Stimulated activated naive B cell treated with anti-CD40 and anti-IgM and Interleukin-4, amounts not matched to agents 10 μg/mL and 1 μg/mL and 100 μg/mL, for 72 hours (primary cell): ENCODE measurements at regions not wholly inside any gene's neighbourhood (a gene's known extent, or its start where the extent isn't known, plus 50 kb on each side); places are given as distances from the start of the nearest gene placed in this dataset.

Source experiments
- ATAC-seq, 2 donors: fragments of 150-1000 bp; cut with Tn5 transposase; replicated peaks; 2 replicates each; pipeline ENCODE4 v1.10.0; 2021; ENCODE audit warnings: moderate library complexity in 1 of 2
- DNase-seq: peaks from one replicate; pipeline ENCODE4 v3.0.0; 2021
- H3K27ac Mint-ChIP-seq: one replicate; pipeline ENCODE4 v1.8.0; 2022; ENCODE audit warnings: mild to moderate bottlenecking, mixed read lengths
- H3K27me3 Mint-ChIP-seq, 2 donors: one replicate each; pipeline ENCODE4 v1.8.0; 2022; ENCODE audit warnings: mixed read lengths in 2 of 2
- H3K36me3 Mint-ChIP-seq, 2 donors: one replicate each; pipeline ENCODE4 v1.8.0; 2022; ENCODE audit warnings: mixed read lengths in 2 of 2, mild to moderate bottlenecking in 1 of 2
- H3K4me1 Mint-ChIP-seq, 2 donors: one replicate each; pipeline ENCODE4 v1.8.0; 2022; ENCODE audit warnings: mixed read lengths in 2 of 2, mild to moderate bottlenecking in 1 of 2
- H3K4me3 Mint-ChIP-seq, 2 donors: one replicate each; pipeline ENCODE4 v1.8.0; 2022; ENCODE audit warnings: mild to moderate bottlenecking in 2 of 2, mixed read lengths in 2 of 2, moderate library complexity in 1 of 2
- H3K9me3 Mint-ChIP-seq, 2 donors: one replicate each; pipeline ENCODE4 v1.8.0; 2022; ENCODE audit warnings: mixed read lengths in 2 of 2, mild to moderate bottlenecking in 1 of 2

DNA sequence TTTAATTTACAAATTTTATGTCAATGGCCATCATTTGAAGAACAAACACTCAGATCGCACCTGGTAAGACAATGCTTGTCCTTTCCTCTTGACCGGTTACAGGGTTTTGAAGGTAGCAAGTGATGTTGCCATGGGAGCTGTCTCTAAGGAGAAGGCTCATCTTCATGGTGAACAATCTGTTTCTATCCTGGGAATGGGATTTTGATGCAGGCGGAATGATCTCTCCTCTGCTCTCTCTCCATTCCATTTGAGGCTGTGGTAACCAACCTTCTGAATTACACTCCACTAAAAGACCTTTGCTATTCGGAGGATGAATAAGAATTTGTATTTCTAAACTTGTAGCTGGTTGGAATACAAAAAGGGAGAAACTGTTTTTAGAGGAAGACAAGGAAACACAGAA is 57.9 kb upstream of the SLC5A9 start:
- no peak overlapping the region for H3K4me3 Mint-ChIP-seq
- peaks cover 9 to 17% of the 10 kb centered on the region in 2 donors for H3K27me3 Mint-ChIP-seq
- ATAC-seq: no peak
- no peak overlapping the region for H3K27ac Mint-ChIP-seq
- no peak for DNase-seq
- H3K36me3 Mint-ChIP-seq: no peaks in the 10 kb centered on the region
- no peaks in the 10 kb centered on the region for H3K4me1 Mint-ChIP-seq
- H3K9me3 Mint-ChIP-seq: peaks cover 3 to 5% of the 10 kb centered on the region in 2 donors

DNA sequence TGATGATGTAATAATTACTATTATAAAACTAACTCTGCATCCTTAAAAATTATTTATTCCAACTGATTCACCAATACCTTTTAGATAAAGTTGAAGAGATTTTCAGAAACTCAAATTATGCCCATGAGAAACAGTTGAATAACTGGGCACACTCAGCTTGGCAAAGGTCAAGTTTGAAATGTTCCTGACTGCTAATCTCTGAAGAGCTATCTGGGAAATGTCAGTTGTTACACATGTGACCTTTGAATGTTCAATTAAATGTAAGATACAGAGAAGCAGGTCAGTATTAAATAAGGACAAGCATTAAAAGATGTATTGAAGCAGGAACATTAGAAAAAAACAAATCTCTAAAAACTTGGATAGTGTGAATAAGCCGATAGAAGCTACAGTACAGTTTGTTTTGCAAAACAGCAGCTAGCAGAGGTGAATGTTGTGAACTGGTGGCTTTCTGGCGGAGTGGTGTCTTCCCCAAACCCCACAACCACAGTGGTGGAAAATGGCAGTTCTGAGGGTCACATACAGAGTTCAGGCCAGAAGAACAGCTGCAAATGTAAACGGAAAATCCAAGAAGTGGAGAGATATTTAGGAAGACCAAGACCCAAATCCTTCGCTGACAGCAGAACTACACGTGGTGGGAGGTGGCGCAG is 61.9 kb upstream of the SLC5A9 start:
- Mint-ChIP-seq H3K36me3 (no peaks in the 10 kb centered on the region), H3K27me3 (peaks cover 9 to 17% of the 10 kb centered on the region in 2 donors), H3K4me1 (no peaks in the 10 kb centered on the region), H3K9me3 (no peaks in the 10 kb centered on the region), H3K4me3 (no peak overlapping the region), H3K27ac (no peak overlapping the region)
- DNase-seq (no peak), ATAC-seq (no peak)

DNA sequence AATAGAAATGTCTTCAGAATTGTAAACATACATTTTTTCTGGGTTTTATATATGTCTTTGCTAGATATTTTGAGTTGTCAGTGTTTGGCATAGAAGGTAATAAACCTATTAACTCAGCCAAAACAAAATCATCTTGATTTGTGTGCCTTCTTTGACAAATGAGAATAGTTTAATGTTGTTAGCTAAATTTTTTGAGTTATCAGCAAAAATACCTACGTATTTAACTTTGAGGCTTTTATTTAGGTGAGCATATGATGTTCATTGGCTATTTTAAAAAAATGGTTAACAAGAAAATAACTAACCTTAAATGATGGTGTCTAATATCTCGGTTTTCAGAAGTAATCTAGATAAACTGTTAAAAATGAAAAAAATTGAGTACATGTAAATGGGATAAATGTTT is 83.2 kb upstream of the SLC5A9 start:
- Mint-ChIP-seq H3K4me3 (no peak overlapping the region), H3K27me3 (peaks cover 20 to 28% of the 10 kb centered on the region in 2 donors), H3K27ac (no peak overlapping the region), H3K36me3 (no peaks in the 10 kb centered on the region), H3K4me1 (no peaks in the 10 kb centered on the region), H3K9me3 (peaks cover 0 to 6% of the 10 kb centered on the region in 2 donors)
- no peak for DNase-seq
- no peak for ATAC-seq

GRCh38 chr1:48127735-48128685 is 94.5 kb upstream of the SLC5A9 start:
- no peak for DNase-seq
- peaks cover 19 to 30% of the 10 kb centered on the region in 2 donors for H3K27me3 Mint-ChIP-seq
- no peak overlapping the region for H3K27ac Mint-ChIP-seq
- H3K4me3 Mint-ChIP-seq: no peak overlapping the region
- no peaks in the 10 kb centered on the region for H3K36me3 Mint-ChIP-seq
- no peak for ATAC-seq
- H3K4me1 Mint-ChIP-seq: no peaks in the 10 kb centered on the region
- peaks cover 0 to 4% of the 10 kb centered on the region in 2 donors for H3K9me3 Mint-ChIP-seq

GRCh38 chr1:48123647-48124046 is 98.9 kb upstream of the SLC5A9 start:
- Mint-ChIP-seq H3K4me1 (no peaks in the 10 kb centered on the region), H3K27me3 (peaks cover 28 to 35% of the 10 kb centered on the region in 2 donors), H3K36me3 (no peaks in the 10 kb centered on the region), H3K4me3 (no peak overlapping the region), H3K9me3 (peaks cover 0 to 3% of the 10 kb centered on the region in 2 donors), H3K27ac (no peak overlapping the region)
- ATAC-seq: no peak
- DNase-seq: no peak

DNA sequence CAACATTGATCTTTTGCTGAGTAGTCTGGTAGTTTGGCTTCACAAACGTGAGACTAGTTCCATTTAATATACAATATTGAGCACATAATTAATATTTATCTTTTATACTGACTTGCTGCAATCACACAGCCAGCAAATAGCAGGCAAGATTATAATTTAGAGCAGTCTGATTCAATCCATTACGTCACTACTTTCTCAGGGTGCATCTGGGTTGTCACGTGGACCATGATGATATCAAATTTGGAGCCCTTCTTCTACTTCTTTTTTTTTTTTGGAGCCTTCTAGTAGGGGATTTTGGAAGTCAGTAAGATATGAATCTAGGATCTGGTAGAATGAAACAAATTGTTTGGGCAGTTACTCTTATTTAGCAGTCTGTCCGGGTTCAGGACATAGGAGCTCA is 100.6 kb upstream of the SLC5A9 start:
- H3K36me3 Mint-ChIP-seq: no peaks in the 10 kb centered on the region
- peaks cover 30 to 35% of the 10 kb centered on the region in 2 donors for H3K27me3 Mint-ChIP-seq
- H3K4me3 Mint-ChIP-seq: no peak overlapping the region
- ATAC-seq (no peak), DNase-seq (no peak)
- no peaks in the 10 kb centered on the region for H3K4me1 Mint-ChIP-seq
- H3K27ac Mint-ChIP-seq: no peak overlapping the region
- H3K9me3 Mint-ChIP-seq: peaks cover 6 to 7% of the 10 kb centered on the region in 2 donors

GRCh38 chr1:48120621-48121020 is 101.9 kb upstream of the SLC5A9 start:
- no peak for ATAC-seq
- Mint-ChIP-seq H3K9me3 (peaks cover 5 to 7% of the 10 kb centered on the region in 2 donors), H3K36me3 (no peaks in the 10 kb centered on the region), H3K27ac (no peak overlapping the region), H3K27me3 (peaks cover 35 to 36% of the 10 kb centered on the region in 2 donors), H3K4me3 (no peak overlapping the region), H3K4me1 (no peaks in the 10 kb centered on the region)
- DNase-seq: no peak

GRCh38 chr1:48115835-48116234 is 106.7 kb upstream of the SLC5A9 start:
- Mint-ChIP-seq H3K27me3 (peaks cover 13 to 18% of the 10 kb centered on the region in 2 donors), H3K4me3 (no peak overlapping the region), H3K27ac (no peak overlapping the region), H3K9me3 (peaks cover 5 to 7% of the 10 kb centered on the region in 2 donors), H3K36me3 (no peaks in the 10 kb centered on the region), H3K4me1 (no peaks in the 10 kb centered on the region)
- DNase-seq (no peak), ATAC-seq (no peak)

GRCh38 chr1:48114596-48115382 is 107.7 kb upstream of the SLC5A9 start:
- H3K4me1 Mint-ChIP-seq: no peaks in the 10 kb centered on the region
- peaks cover 13 to 25% of the 10 kb centered on the region in 2 donors for H3K27me3 Mint-ChIP-seq
- H3K9me3 Mint-ChIP-seq: peaks cover 5 to 7% of the 10 kb centered on the region in 2 donors
- no peaks in the 10 kb centered on the region for H3K36me3 Mint-ChIP-seq
- ATAC-seq: no peak
- no peak overlapping the region for H3K4me3 Mint-ChIP-seq
- no peak overlapping the region for H3K27ac Mint-ChIP-seq
- no peak for DNase-seq

- Mint-ChIP-seq H3K27me3 (peaks cover 13 to 15% of the 10 kb centered on the region in 2 donors), H3K9me3 (no peaks in the 10 kb centered on the region), H3K4me3 (no peak overlapping the region), H3K4me1 (peaks cover 0 to 4% of the 10 kb centered on the region in 2 donors), H3K27ac (no peak overlapping the region), H3K36me3 (no peaks in the 10 kb centered on the region)
- DNase-seq (no peak), ATAC-seq (peak in 1 of 2 donors; percentile 42)
Observed at GRCh38 chr1:48109390-48110013, 112.3 kb upstream of the TRABD2B start.

GRCh38 chr1:48107516-48107915 is 110.3 kb upstream of the TRABD2B start:
- no peak overlapping the region for H3K27ac Mint-ChIP-seq
- no peak for DNase-seq
- ATAC-seq: peak; percentile 33 to 58
- H3K4me3 Mint-ChIP-seq: no peak overlapping the region
- H3K9me3 Mint-ChIP-seq: no peaks in the 10 kb centered on the region
- H3K36me3 Mint-ChIP-seq: no peaks in the 10 kb centered on the region
- peaks cover 0 to 4% of the 10 kb centered on the region in 2 donors for H3K4me1 Mint-ChIP-seq
- peaks cover 10 to 14% of the 10 kb centered on the region in 2 donors for H3K27me3 Mint-ChIP-seq

- peaks cover 17 to 22% of the 10 kb centered on the region in 2 donors for H3K27me3 Mint-ChIP-seq
- no peak overlapping the region for H3K4me3 Mint-ChIP-seq
- ATAC-seq: no peak
Observed at GRCh38 chr1:48106049-48106448, 108.9 kb upstream of the TRABD2B start.

DNA sequence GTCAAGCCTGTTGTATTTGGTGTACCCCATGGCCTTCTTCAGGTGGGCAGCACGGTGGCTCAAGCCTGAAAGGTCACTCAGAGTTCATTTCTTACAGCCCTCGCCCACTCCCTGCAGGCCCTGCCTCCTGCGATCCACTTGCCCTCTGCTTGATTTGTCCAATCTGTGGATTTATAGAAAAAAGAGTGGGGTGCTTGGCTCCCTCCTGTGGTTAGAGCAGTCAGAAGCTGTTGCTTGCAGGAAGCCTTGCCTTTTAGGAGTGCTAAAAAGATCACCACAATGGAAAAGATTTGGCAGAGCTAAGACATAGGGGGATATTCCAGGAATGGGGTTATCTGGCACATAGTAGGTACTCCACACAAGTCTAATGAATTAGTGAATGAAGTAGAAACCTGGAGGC is 108.0 kb upstream of the TRABD2B start:
- ATAC-seq (no peak), DNase-seq (no peak)
- Mint-ChIP-seq H3K27me3 (peaks cover 16 to 19% of the 10 kb centered on the region in 2 donors), H3K4me1 (peaks cover 0 to 4% of the 10 kb centered on the region in 2 donors), H3K4me3 (no peak overlapping the region), H3K36me3 (no peaks in the 10 kb centered on the region), H3K27ac (no peak overlapping the region), H3K9me3 (peaks cover 0 to 1% of the 10 kb centered on the region in 2 donors)

More at GRCh38 chr1:48106049-48106448, 108.9 kb upstream of the TRABD2B start:
- peaks cover 0 to 1% of the 10 kb centered on the region in 2 donors for H3K9me3 Mint-ChIP-seq
- no peak overlapping the region for H3K27ac Mint-ChIP-seq
- peaks cover 0 to 4% of the 10 kb centered on the region in 2 donors for H3K4me1 Mint-ChIP-seq
- no peak for DNase-seq
- H3K36me3 Mint-ChIP-seq: no peaks in the 10 kb centered on the region

- H3K27me3 Mint-ChIP-seq: peaks cover 9 to 10% of the 10 kb centered on the region in 2 donors
- peaks cover 0 to 1% of the 10 kb centered on the region in 2 donors for H3K9me3 Mint-ChIP-seq
- H3K36me3 Mint-ChIP-seq: no peaks in the 10 kb centered on the region
- peaks cover 0 to 4% of the 10 kb centered on the region in 2 donors for H3K4me1 Mint-ChIP-seq
- H3K27ac Mint-ChIP-seq: no peak overlapping the region
- DNase-seq (no peak), ATAC-seq (no peak)
- no peak overlapping the region for H3K4me3 Mint-ChIP-seq
Observed at GRCh38 chr1:48103495-48103894, 106.3 kb upstream of the TRABD2B start.
